H9 (cell line): ENCODE measurements at regions not wholly inside any gene's neighbourhood (a gene's known extent, or its start where the extent isn't known, plus 50 kb on each side); places are given as distances from the start of the nearest gene placed in this dataset.
A peak's percentile ranks its signal among the peaks of the same experiment; 100 is the strongest.

ENCODE experiments used
- DNase-seq: peaks from one replicate; pipeline ENCODE4 v3.0.0-alpha.2; 2017
- H2AFZ ChIP-seq: one replicate; pipeline ENCODE4 v1.6.1; 2013; ENCODE audit warnings: mild to moderate bottlenecking, low read length, control low read depth, moderate library complexity
- H2AK5ac ChIP-seq: 2 replicates; pipeline ENCODE4 v1.6.1; 2013; ENCODE audit warnings: low read length, control low read depth, mixed read lengths; ENCODE audit not compliant: insufficient read length
- H2BK120ac ChIP-seq: one replicate; pipeline ENCODE4 v1.6.1; 2013; ENCODE audit warnings: low read depth, mild to moderate bottlenecking, low read length, control low read depth, inconsistent platforms; ENCODE audit not compliant: poor library complexity, severe bottlenecking
- H2BK12ac ChIP-seq: 2 replicates; pipeline ENCODE4 v1.6.1; 2013; ENCODE audit warnings: low read length, control low read depth, mixed read lengths, low read depth; ENCODE audit not compliant: insufficient read length
- H2BK15ac ChIP-seq: 2 replicates; pipeline ENCODE4 v1.6.1; 2013; ENCODE audit warnings: low read depth, low read length, control low read depth
- H2BK20ac ChIP-seq: one replicate; pipeline ENCODE4 v1.6.1; 2013; ENCODE audit warnings: low read depth, mild to moderate bottlenecking, low read length, control low read depth, inconsistent platforms; ENCODE audit not compliant: poor library complexity, severe bottlenecking
- H2BK5ac ChIP-seq: 2 replicates; pipeline ENCODE4 v1.6.1; 2013; ENCODE audit warnings: low read length, control low read depth, mixed read lengths; ENCODE audit not compliant: insufficient read length
- H3K14ac ChIP-seq: 2 replicates; pipeline ENCODE4 v1.6.1; 2013; ENCODE audit warnings: low read length, control low read depth; ENCODE audit not compliant: insufficient read depth
- H3K18ac ChIP-seq: 2 replicates; pipeline ENCODE4 v1.6.1; 2013; ENCODE audit warnings: low read depth, mild to moderate bottlenecking, mixed read lengths, low read length, control low read depth; ENCODE audit not compliant: insufficient read length
- H3K23ac ChIP-seq: 2 replicates; pipeline ENCODE4 v1.6.1; 2013; ENCODE audit warnings: low read length, control low read depth, mixed read lengths, low read depth; ENCODE audit not compliant: insufficient read length
- H3K23me2 ChIP-seq: 2 replicates; pipeline ENCODE4 v1.6.1; 2013; ENCODE audit warnings: low read depth, mild to moderate bottlenecking, mixed read lengths, low read length, control low read depth; ENCODE audit not compliant: insufficient read length, poor library complexity, severe bottlenecking
- H3K27ac ChIP-seq: 2 replicates; pipeline ENCODE4 v1.5.1; 2013; ENCODE audit warnings: low read length, control low read depth, mixed read lengths, low read depth; ENCODE audit not compliant: insufficient read length
- H3K27me3 ChIP-seq: 2 replicates; pipeline ENCODE4 v1.6.1; 2013; ENCODE audit warnings: low read length, control low read depth, inconsistent platforms; ENCODE audit not compliant: insufficient read depth
- H3K4ac ChIP-seq: 2 replicates; pipeline ENCODE4 v1.6.1; 2013; ENCODE audit warnings: low read depth, mild to moderate bottlenecking, control low read depth, inconsistent platforms, low read length, moderate library complexity
- H3K4me1 ChIP-seq: 2 replicates; pipeline ENCODE4 v1.6.1; 2013; ENCODE audit warnings: low read length, control low read depth, inconsistent platforms; ENCODE audit not compliant: insufficient read depth
- H3K4me2 ChIP-seq: 2 replicates; pipeline ENCODE4 v1.6.1; 2013; ENCODE audit warnings: low read length, control low read depth, mixed read lengths; ENCODE audit not compliant: insufficient read length, insufficient read depth
- H3K56ac ChIP-seq: 2 replicates; pipeline ENCODE4 v1.6.1; 2013; ENCODE audit warnings: low read depth, mild to moderate bottlenecking, mixed read lengths, low read length, control low read depth; ENCODE audit not compliant: insufficient read length
- H3K79me1 ChIP-seq: 2 replicates; pipeline ENCODE4 v1.6.1; 2013; ENCODE audit warnings: low read depth, mild to moderate bottlenecking, moderate library complexity, low read length, control low read depth, inconsistent platforms; ENCODE audit not compliant: insufficient read depth, poor library complexity, severe bottlenecking
- H3K79me2 ChIP-seq: 2 replicates; pipeline ENCODE4 v1.6.1; 2013; ENCODE audit warnings: low read length, control low read depth, inconsistent platforms; ENCODE audit not compliant: insufficient read depth
- H3K9ac ChIP-seq: 2 replicates; pipeline ENCODE4 v1.6.1; 2013; ENCODE audit warnings: low read length, control low read depth, mixed read lengths; ENCODE audit not compliant: insufficient read length; ENCODE audit errors: extremely low read depth
- H3K9me3 ChIP-seq: one replicate; pipeline ENCODE4 v1.6.1; 2013; ENCODE audit warnings: low read depth, low read length, inconsistent platforms; ENCODE audit not compliant: control insufficient read depth
- H3T11ph ChIP-seq: one replicate; pipeline ENCODE4 v1.6.1; 2013; ENCODE audit warnings: mild to moderate bottlenecking, low read length, control low read depth, inconsistent platforms
- H4K20me1 ChIP-seq: one replicate; pipeline ENCODE4 v1.6.1; 2013; ENCODE audit not compliant: control insufficient read depth, insufficient read length, insufficient read depth
- H4K5ac ChIP-seq: 2 replicates; pipeline ENCODE4 v1.6.1; 2013; ENCODE audit warnings: low read depth, mild to moderate bottlenecking, mixed read lengths, low read length, control low read depth; ENCODE audit not compliant: insufficient read length
- H4K8ac ChIP-seq: replicated peaks from 2 replicates; pipeline ENCODE4 v1.6.1; 2013; ENCODE audit warnings: low read length, control low read depth, mixed read lengths, low read depth; ENCODE audit not compliant: insufficient read length
- H4K91ac ChIP-seq: 2 replicates; pipeline ENCODE4 v1.6.1; 2013; ENCODE audit warnings: low read depth, mild to moderate bottlenecking, moderate library complexity, mixed read lengths, low read length, control low read depth; ENCODE audit not compliant: insufficient read length
- H3K27ac Mint-ChIP-seq, 3 experiments: 2 replicates in 2 of 3; 3 replicates in 1 of 3; pipeline ENCODE4 v1.8.0; 2020 to 2021; ENCODE audit warnings: mixed read lengths in 3 of 3, mild to moderate bottlenecking in 1 of 3, moderate library complexity in 1 of 3
- H3K27me3 Mint-ChIP-seq: 2 replicates; pipeline ENCODE4 v1.8.0; 2021; ENCODE audit warnings: low read depth, mild to moderate bottlenecking, moderate library complexity, mixed read lengths
- H3K36me3 Mint-ChIP-seq, 3 experiments: 2 replicates in 2 of 3; 3 replicates in 1 of 3; pipeline ENCODE4 v1.8.0; 2020 to 2021; ENCODE audit warnings: low read depth in 3 of 3, mixed read lengths in 3 of 3; ENCODE audit not compliant: insufficient read depth in 1 of 3
- H3K4me1 Mint-ChIP-seq, 2 experiments: 2 replicates each; pipeline ENCODE4 v1.8.0; 2020; ENCODE audit warnings: mixed read lengths in 2 of 2
- H3K4me3 Mint-ChIP-seq, 2 experiments: 2 replicates in 1 of 2; 3 replicates in 1 of 2; pipeline ENCODE4 v1.8.0; 2020 to 2021; ENCODE audit warnings: mild to moderate bottlenecking in 2 of 2, mixed read lengths in 2 of 2, moderate library complexity in 1 of 2
- H3K9me3 Mint-ChIP-seq, 2 experiments: 2 replicates in 1 of 2; 3 replicates in 1 of 2; pipeline ENCODE4 v1.8.0; 2020; ENCODE audit warnings: mild to moderate bottlenecking in 2 of 2, mixed read lengths in 2 of 2, moderate library complexity in 1 of 2
- WGBS: extraction: QIAGEN DNeasy Blood & Tissue Kit; methylation state at CpG from one replicate; pipeline ENCODE4 v1.1.7; 2013; ENCODE audit warnings: missing lambda C conversion rate, low lambda C conversion rate, mixed read lengths; ENCODE audit not compliant: insufficient read length; ENCODE audit errors: extremely low coverage; 5-methylcytosine and 5-hydroxymethylcytosine counted together
- TF ChIP-seq, protein P1 (sequence below): fragments of 200-600 bp; sonication (generic); conservative IDR thresholded peaks from 3 replicates; pipeline ENCODE4 v1.8.0; 2021; ENCODE audit warnings: antibody characterized with exemption, mild to moderate bottlenecking

DNA sequence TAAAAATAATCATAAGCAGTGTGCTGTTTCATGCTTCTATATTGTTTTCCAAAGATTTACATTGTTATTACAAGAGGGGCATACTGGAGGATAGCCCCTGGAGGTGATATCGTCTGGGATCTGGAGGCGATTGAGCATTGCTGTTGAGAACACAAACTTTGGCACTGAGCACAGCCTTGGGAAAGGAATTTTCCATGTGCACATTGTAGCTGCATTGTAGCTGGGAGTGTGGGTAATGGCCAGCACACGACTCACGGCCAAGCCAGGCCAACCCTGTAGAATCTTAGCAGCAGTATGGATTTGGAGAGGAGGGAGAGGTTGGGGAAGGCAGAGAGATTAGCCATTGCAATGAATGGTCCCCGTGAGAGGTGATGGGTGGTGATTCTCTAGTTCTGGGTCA lies 121.9 kb downstream of the SMIM20 start:
- no peak overlapping the region for H3T11ph ChIP-seq
- H2BK120ac ChIP-seq = no peak overlapping the region
- no CpG with 5 or more reads among the region's 5 CpGs for WGBS
- H3K27me3 ChIP-seq = no peaks in the 10 kb centered on the region
- peaks cover 2% of the 10 kb centered on the region; the same call in 1 of the 2 replicates for H3K27me3 Mint-ChIP-seq
- H3K18ac ChIP-seq = peak overlapping the region; percentile 25
- peaks cover 12 to 15% of the 10 kb centered on the region in 2 experiments for H3K4me1 Mint-ChIP-seq
- H4K5ac ChIP-seq = no peak overlapping the region
- H4K8ac ChIP-seq = no peak overlapping the region
- no peaks in the 10 kb centered on the region; the same call in none of the 2 replicates for H3K4me1 ChIP-seq
- no peak overlapping the region for H3K23ac ChIP-seq
- H2BK12ac ChIP-seq = no peak overlapping the region
- H3K27ac Mint-ChIP-seq = no peak overlapping the region; a peak in 1 of 7 replicates
- peaks cover 3 to 12% (median 9%) of the 10 kb centered on the region in 3 experiments; a peak in 6 of 7 replicates for H3K36me3 Mint-ChIP-seq
- DNase-seq = no peak
- H2BK15ac ChIP-seq = no peak overlapping the region
- H2BK20ac ChIP-seq = no peak overlapping the region
- no peaks in the 10 kb centered on the region for H3K9me3 ChIP-seq
- no peak overlapping the region for H3K4me3 Mint-ChIP-seq
- no peaks in the 10 kb centered on the region for H3K79me1 ChIP-seq
- TF ChIP-seq, protein P1, sequence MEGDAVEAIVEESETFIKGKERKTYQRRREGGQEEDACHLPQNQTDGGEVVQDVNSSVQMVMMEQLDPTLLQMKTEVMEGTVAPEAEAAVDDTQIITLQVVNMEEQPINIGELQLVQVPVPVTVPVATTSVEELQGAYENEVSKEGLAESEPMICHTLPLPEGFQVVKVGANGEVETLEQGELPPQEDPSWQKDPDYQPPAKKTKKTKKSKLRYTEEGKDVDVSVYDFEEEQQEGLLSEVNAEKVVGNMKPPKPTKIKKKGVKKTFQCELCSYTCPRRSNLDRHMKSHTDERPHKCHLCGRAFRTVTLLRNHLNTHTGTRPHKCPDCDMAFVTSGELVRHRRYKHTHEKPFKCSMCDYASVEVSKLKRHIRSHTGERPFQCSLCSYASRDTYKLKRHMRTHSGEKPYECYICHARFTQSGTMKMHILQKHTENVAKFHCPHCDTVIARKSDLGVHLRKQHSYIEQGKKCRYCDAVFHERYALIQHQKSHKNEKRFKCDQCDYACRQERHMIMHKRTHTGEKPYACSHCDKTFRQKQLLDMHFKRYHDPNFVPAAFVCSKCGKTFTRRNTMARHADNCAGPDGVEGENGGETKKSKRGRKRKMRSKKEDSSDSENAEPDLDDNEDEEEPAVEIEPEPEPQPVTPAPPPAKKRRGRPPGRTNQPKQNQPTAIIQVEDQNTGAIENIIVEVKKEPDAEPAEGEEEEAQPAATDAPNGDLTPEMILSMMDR = no peak
- H3K4ac ChIP-seq = no peak overlapping the region
- no peaks in the 10 kb centered on the region for H4K20me1 ChIP-seq
- no peaks in the 10 kb centered on the region for H3K23me2 ChIP-seq
- no peak overlapping the region for H2BK5ac ChIP-seq
- H3K27ac ChIP-seq = no peak overlapping the region
- H3K56ac ChIP-seq = no peak overlapping the region
- no peak overlapping the region for H2AK5ac ChIP-seq
- H3K9me3 Mint-ChIP-seq = peaks cover 6 to 8% of the 10 kb centered on the region in 2 experiments
- no peak overlapping the region for H4K91ac ChIP-seq
- no peak overlapping the region for H3K14ac ChIP-seq
- no peaks in the 10 kb centered on the region for H3K79me2 ChIP-seq
- no peak overlapping the region for H3K9ac ChIP-seq
- H2AFZ ChIP-seq = no peak overlapping the region
- no peak overlapping the region for H3K4me2 ChIP-seq
